ENCODE measurements at regions not wholly inside any gene's neighbourhood (a gene's known extent, or its start where the extent isn't known, plus 50 kb on each side); places are given as distances from the start of the nearest gene placed in this dataset.

DNA sequence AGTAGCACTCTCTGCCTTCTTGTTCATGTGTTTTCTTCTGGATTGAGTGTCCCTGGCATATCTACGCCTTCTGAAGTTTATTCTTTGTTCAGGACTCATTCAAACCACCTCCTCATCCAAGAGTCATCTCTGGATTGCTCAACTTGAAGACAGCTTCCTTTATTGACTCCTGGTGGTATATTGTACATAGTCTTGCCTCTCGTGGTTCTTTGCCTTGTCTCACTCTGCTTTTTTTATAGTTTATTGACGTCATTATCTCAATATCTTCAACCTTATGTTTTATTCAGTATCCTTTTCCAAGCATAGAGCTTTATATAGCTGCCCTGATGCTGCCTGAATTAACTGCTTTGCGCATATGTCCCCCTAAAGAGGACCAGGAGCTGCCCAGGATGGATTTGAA is 161.7 kb downstream of the INSIG2 start (continued):
- TF ChIP-seq, protein P1, sequence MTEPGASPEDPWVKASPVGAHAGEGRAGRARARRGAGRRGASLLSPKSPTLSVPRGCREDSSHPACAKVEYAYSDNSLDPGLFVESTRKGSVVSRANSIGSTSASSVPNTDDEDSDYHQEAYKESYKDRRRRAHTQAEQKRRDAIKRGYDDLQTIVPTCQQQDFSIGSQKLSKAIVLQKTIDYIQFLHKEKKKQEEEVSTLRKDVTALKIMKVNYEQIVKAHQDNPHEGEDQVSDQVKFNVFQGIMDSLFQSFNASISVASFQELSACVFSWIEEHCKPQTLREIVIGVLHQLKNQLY (CRISPR knock-in tag; IDR thresholded peaks at IDR 0.05) = no peak
- TF ChIP-seq ZNF219 (CRISPR knock-in tag; IDR thresholded peaks at IDR 0.05; ENCODE audit: borderline replicate concordance) = no peak
- no peak for TF ChIP-seq TEAD1 (CRISPR knock-in tag; IDR thresholded peaks at IDR 0.05)
- TF ChIP-seq, protein P2, sequence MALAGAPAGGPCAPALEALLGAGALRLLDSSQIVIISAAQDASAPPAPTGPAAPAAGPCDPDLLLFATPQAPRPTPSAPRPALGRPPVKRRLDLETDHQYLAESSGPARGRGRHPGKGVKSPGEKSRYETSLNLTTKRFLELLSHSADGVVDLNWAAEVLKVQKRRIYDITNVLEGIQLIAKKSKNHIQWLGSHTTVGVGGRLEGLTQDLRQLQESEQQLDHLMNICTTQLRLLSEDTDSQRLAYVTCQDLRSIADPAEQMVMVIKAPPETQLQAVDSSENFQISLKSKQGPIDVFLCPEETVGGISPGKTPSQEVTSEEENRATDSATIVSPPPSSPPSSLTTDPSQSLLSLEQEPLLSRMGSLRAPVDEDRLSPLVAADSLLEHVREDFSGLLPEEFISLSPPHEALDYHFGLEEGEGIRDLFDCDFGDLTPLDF (CRISPR knock-in tag; IDR thresholded peaks at IDR 0.05) = no peak
- no peak for TF ChIP-seq NR2C2 (CRISPR knock-in tag; IDR thresholded peaks at IDR 0.05)
- TF ChIP-seq, protein P3, sequence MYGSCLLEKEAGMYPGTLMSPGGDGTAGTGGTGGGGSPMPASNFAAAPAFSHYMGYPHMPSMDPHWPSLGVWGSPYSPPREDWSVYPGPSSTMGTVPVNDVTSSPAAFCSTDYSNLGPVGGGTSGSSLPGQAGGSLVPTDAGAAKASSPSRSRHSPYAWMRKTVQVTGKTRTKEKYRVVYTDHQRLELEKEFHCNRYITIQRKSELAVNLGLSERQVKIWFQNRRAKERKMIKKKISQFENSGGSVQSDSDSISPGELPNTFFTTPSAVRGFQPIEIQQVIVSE (CRISPR knock-in tag; IDR thresholded peaks at IDR 0.05; ENCODE audit: borderline replicate concordance) = no peak

DNA sequence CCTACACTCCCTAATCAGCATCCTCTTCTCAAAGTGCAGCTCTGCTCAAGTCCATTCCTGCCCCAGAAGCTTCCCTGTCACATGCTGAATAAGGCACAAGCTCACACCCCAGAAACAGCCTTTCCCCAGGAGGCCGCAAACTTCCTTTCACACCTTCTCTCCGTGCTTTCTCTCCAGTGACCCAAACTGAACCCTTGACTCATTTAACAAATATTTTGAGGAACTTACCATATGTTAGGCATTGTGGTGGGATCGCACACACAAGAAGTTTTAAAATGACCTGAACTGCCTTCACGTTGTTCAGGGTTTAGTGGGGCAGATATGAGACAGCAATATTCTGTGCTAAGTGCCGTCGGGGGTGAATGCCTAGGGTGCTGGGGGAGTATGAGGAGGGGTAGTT is 161.3 kb downstream of the INSIG2 start:
- Mint-ChIP-seq H3K4me1 (peaks cover 12% of the 10 kb centered on the region), H3K4me3 (no peak overlapping the region), H3K9me3 (no peaks in the 10 kb centered on the region), H3K27ac (no peak overlapping the region), H3K36me3 (no peaks in the 10 kb centered on the region), H3K27me3 (ENCODE audit: low read depth) (peaks cover 3% of the 10 kb centered on the region; the same call in 1 of the 2 replicates)
- DNase-seq (ENCODE audit: low spot score) = no peak
- no peak for ATAC-seq
- POLR2A ChIA-PET = interaction anchor here (0.5 kb wide), 1 partner anchor 11 kb away, joined by 6 read pairs; no protein-coding TSS in a partner anchor
- CTCF ChIA-PET = interaction anchor here (1.0 to 1.3 kb wide), 2 partner anchors 12 to 28 kb away, joined by 3 to 5 read pairs; no protein-coding TSS in a partner anchor
- no peak for TF ChIP-seq JAZF1 (CRISPR knock-in tag; IDR thresholded peaks at IDR 0.05)
- TF ChIP-seq, protein P4, sequence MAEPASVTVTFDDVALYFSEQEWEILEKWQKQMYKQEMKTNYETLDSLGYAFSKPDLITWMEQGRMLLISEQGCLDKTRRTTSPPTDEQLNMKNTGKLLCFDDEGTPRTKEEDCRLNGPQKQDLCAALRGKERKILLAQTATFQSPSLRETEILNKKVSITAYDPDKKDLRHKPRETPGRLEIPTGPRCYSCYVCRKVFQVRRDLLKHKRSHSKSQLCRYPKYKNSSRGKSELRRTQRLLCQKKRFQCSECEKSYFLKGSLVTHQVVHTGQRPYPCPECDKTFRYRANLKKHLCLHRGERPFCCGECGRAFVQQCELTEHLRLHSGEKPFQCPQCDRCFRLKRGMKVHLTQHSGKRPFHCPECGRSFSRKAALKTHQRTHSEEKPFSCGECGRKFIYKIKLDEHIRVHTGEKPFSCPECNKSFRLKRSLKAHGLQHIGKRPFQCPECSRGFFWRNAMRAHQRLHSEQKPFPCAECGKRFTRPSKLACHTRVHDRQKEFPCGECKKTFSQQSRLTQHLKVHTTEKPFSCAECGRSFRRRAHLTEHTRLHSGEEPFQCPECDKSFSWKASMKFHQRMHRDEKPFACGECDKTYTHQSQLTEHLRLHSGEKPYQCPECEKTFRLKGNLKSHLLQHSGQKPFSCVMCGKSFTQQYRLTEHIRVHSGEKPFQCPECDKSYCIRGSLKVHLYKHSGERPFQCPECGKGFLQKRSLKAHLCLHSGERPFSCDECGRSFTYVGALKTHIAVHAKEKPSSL (CRISPR knock-in tag; conservative IDR thresholded peaks at IDR 0.05) = no peak
- no peak for TF ChIP-seq NFYB (CRISPR knock-in tag; conservative IDR thresholded peaks at IDR 0.05; ENCODE audit: low read depth)

DNA sequence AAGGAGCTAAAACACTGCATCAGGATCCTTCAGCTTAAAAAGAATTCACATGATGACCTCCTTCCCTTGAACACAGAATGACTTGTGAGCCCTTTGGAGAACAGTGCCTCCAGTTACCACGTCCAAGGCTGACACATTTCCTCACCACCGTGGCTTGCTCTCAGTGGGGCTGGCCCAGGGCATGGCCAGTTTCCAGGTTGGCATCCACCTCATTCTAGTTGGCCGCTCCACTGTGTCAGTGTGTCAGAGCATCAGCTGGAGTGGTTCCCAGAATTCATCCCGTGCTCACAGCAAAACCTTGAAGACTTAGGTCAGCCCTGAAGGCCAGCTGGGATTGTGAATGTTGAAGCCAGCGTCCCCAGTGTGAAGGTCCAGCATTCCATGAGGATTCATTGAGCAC is 158.5 kb downstream of the INSIG2 start:
- no peaks in the 10 kb centered on the region for H3K9me3 Mint-ChIP-seq
- TF ChIP-seq SMAD3 (CRISPR knock-in tag; IDR thresholded peaks at IDR 0.05; ENCODE audit: borderline replicate concordance) (no peak), GABPB1 (CRISPR knock-in tag; IDR thresholded peaks at IDR 0.05) (no peak), ZNF263 (CRISPR knock-in tag; IDR thresholded peaks at IDR 0.05; ENCODE audit: low read depth) (no peak), TEAD1 (CRISPR knock-in tag; IDR thresholded peaks at IDR 0.05) (no peak), ESRRA (CRISPR knock-in tag; IDR thresholded peaks at IDR 0.05; ENCODE audit: borderline replicate concordance) (no peak), TCF7 (CRISPR knock-in tag; IDR thresholded peaks at IDR 0.05; ENCODE audit: low read depth) (no peak), ETV6 (CRISPR knock-in tag; IDR thresholded peaks at IDR 0.05) (no peak), ZNF232 (CRISPR knock-in tag; IDR thresholded peaks at IDR 0.05) (no peak), GRHL2 (CRISPR knock-in tag; IDR thresholded peaks at IDR 0.05; ENCODE audit: insufficient replicate concordance, severe bottlenecking) (no peak)
- TF ChIP-seq, protein P5, sequence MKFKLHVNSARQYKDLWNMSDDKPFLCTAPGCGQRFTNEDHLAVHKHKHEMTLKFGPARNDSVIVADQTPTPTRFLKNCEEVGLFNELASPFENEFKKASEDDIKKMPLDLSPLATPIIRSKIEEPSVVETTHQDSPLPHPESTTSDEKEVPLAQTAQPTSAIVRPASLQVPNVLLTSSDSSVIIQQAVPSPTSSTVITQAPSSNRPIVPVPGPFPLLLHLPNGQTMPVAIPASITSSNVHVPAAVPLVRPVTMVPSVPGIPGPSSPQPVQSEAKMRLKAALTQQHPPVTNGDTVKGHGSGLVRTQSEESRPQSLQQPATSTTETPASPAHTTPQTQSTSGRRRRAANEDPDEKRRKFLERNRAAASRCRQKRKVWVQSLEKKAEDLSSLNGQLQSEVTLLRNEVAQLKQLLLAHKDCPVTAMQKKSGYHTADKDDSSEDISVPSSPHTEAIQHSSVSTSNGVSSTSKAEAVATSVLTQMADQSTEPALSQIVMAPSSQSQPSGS (CRISPR knock-in tag; IDR thresholded peaks at IDR 0.05; ENCODE audit: borderline replicate concordance, low read depth) = no peak
- TF ChIP-seq, protein P2 (CRISPR knock-in tag; IDR thresholded peaks at IDR 0.05) = no peak
- TF ChIP-seq, protein P6, sequence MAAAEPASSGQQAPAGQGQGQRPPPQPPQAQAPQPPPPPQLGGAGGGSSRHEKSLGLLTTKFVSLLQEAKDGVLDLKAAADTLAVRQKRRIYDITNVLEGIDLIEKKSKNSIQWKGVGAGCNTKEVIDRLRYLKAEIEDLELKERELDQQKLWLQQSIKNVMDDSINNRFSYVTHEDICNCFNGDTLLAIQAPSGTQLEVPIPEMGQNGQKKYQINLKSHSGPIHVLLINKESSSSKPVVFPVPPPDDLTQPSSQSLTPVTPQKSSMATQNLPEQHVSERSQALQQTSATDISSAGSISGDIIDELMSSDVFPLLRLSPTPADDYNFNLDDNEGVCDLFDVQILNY (CRISPR knock-in tag; IDR thresholded peaks at IDR 0.05) = no peak
- TF ChIP-seq, protein P7, sequence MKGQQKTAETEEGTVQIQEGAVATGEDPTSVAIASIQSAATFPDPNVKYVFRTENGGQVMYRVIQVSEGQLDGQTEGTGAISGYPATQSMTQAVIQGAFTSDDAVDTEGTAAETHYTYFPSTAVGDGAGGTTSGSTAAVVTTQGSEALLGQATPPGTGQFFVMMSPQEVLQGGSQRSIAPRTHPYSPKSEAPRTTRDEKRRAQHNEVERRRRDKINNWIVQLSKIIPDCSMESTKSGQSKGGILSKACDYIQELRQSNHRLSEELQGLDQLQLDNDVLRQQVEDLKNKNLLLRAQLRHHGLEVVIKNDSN (CRISPR knock-in tag; IDR thresholded peaks at IDR 0.05) = no peak
- TF ChIP-seq, protein P8, sequence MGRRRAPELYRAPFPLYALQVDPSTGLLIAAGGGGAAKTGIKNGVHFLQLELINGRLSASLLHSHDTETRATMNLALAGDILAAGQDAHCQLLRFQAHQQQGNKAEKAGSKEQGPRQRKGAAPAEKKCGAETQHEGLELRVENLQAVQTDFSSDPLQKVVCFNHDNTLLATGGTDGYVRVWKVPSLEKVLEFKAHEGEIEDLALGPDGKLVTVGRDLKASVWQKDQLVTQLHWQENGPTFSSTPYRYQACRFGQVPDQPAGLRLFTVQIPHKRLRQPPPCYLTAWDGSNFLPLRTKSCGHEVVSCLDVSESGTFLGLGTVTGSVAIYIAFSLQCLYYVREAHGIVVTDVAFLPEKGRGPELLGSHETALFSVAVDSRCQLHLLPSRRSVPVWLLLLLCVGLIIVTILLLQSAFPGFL (CRISPR knock-in tag; IDR thresholded peaks at IDR 0.05; ENCODE audit: borderline replicate concordance) = no peak
- ChIA-PET CTCF (no interaction called here), POLR2A (no interaction called here)
- H3K4me3 Mint-ChIP-seq = no peak overlapping the region
- no peak overlapping the region for H3K27ac Mint-ChIP-seq
- peaks cover 12% of the 10 kb centered on the region for H3K4me1 Mint-ChIP-seq
- ATAC-seq (no peak), DNase-seq (ENCODE audit: low spot score) (no peak)
- peaks cover 3% of the 10 kb centered on the region; the same call in 1 of the 2 replicates for H3K27me3 Mint-ChIP-seq (ENCODE audit: low read depth)
- no peaks in the 10 kb centered on the region for H3K36me3 Mint-ChIP-seq

Measured in WTC11 (cell line).